ENCODE measurements at regions not wholly inside any gene's neighbourhood (a gene's known extent, or its start where the extent isn't known, plus 50 kb on each side); places are given as distances from the start of the nearest gene placed in this dataset.

- Histone ChIP-seq H3K4me3 (ENCODE audit: low read depth in 1 of 3, low read length in 3 of 3) (no peak overlapping the region), H3K36me3 (ENCODE audit: control insufficient read depth in 3 of 3, insufficient read depth in 2 of 3, low read depth in 1 of 3, low read length in 3 of 3) (no peaks in the 10 kb centered on the region), H3K9me3 (ENCODE audit: control insufficient read depth in 2 of 2, insufficient read depth in 1 of 2, low read depth in 1 of 2, low read length in 1 of 2) (no peaks in the 10 kb centered on the region), H3K4me1 (ENCODE audit: control insufficient read depth in 3 of 3, insufficient read depth in 2 of 3, low read depth in 1 of 3, low read length in 2 of 3) (no peaks in the 10 kb centered on the region), H3K27me3 (ENCODE audit: control insufficient read depth in 3 of 3, insufficient read depth in 3 of 3, low read length in 3 of 3) (no peaks in the 10 kb centered on the region), H3K27ac (ENCODE audit: low read depth in 1 of 3, low read length in 2 of 3) (no peak overlapping the region)
- DNase-seq (no peak), FAIRE-seq (no peak)
- WGBS, 3 donors: 83 to 93% (median 93%) methylated on average over 2 of the region's 2 CpGs
Observed at GRCh38 chr1:168643152-168643551, 66.7 kb downstream of the XCL1 start.

All from small intestine (tissue), 7 donors.